Kidney (tissue), 13 donors: ENCODE measurements at regions not wholly inside any gene's neighbourhood (a gene's known extent, or its start where the extent isn't known, plus 50 kb on each side); places are given as distances from the start of the nearest gene placed in this dataset.

Experiments
- DNase-seq, 5 donors: peaks; one replicate each; pipeline ENCODE4 v3.0.0-alpha.2; 2013 to 2020
- FAIRE-seq: peaks from 2 replicates; lab custom pipeline; 2012; peaks lifted over from hg19 to GRCh38; lab: Jason Lieb, UNC
- H3K27ac ChIP-seq, 2 donors: one replicate each; pipeline ENCODE4 v1.7.0; 2013; ENCODE audit warnings: low read depth in 2 of 2, low read length in 2 of 2, inconsistent platforms in 1 of 2
- H3K27me3 ChIP-seq: one replicate; pipeline ENCODE4 v1.7.1; 2013; ENCODE audit warnings: low read length, inconsistent platforms; ENCODE audit not compliant: control insufficient read depth, insufficient read depth
- H3K36me3 ChIP-seq, 3 donors: one replicate each; pipeline versions ENCODE4 v1.7.0 to v1.7.1; 2013; ENCODE audit warnings: low read length in 3 of 3, control low read depth in 1 of 3, inconsistent platforms in 1 of 3; ENCODE audit not compliant: insufficient read depth in 3 of 3, control insufficient read depth in 2 of 3
- H3K4me1 ChIP-seq, 3 donors: one replicate each; pipeline versions ENCODE4 v1.7.0 to v1.7.1; 2013; ENCODE audit warnings: low read length in 3 of 3, inconsistent platforms in 1 of 3, low read depth in 1 of 3; ENCODE audit not compliant: control insufficient read depth in 2 of 3, insufficient read depth in 2 of 3
- H3K4me3 ChIP-seq, 3 donors: one replicate each; pipeline versions ENCODE4 v1.7.0 to v1.8.1; 2013; ENCODE audit warnings: low read length in 3 of 3, control low read depth in 1 of 3, inconsistent platforms in 1 of 3
- H3K9ac ChIP-seq, 3 donors: one replicate each; pipeline versions ENCODE4 v1.7.0 to v1.7.1; 2013; ENCODE audit warnings: low read length in 3 of 3, control low read depth in 1 of 3, inconsistent platforms in 1 of 3
- H3K9me3 ChIP-seq, 3 donors: one replicate each; pipeline versions ENCODE4 v1.7.0 to v1.7.1; 2013; ENCODE audit warnings: low read length in 3 of 3, control low read depth in 1 of 3, inconsistent platforms in 1 of 3; ENCODE audit not compliant: control insufficient read depth in 2 of 3, insufficient read depth in 1 of 3
- intact Hi-C: fragments of 100-400 bp; cut with DNase I; formaldehyde crosslinking; loops from one replicate; pipeline ENCODE4 v1.11.1; 2022
- TF ChIP-seq, protein P1 (sequence below): IDR thresholded peaks from 3 replicates; pipeline ENCODE4 v1.5.1; 2012; ENCODE audit warnings: mild to moderate bottlenecking, moderate library complexity, borderline replicate concordance; ENCODE audit not compliant: insufficient read depth; ENCODE audit errors: extremely low read depth
- donor health status: control.
- donor health status: control.
- donor health status: control.
- donor health status: control.
- donor health status: control.
- donor health status: DM: yes; HTN: yes; CAD: no.
- donor health status: Normal renal cell carcinoma (clear cell type).

DNA sequence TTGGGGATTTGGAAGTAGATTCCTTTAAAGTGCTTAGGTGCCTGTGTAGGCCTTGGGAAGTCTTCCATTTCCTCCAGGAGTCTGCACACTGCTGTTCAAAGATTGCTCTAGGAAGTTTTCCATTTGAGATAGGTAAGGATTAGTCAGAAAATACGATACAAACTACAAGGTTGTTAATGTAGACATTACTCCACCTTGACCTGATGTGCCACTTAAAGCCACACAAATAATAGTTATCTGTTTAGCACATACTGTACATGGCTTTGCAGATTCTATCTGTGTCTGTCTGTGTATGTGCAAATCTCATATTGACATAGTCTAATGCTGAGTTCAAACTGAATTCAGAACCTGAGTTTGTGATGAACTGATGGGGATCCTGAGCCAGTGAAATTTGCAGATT, 118.4 kb downstream of the RHOU start:
- TF ChIP-seq, protein P1, sequence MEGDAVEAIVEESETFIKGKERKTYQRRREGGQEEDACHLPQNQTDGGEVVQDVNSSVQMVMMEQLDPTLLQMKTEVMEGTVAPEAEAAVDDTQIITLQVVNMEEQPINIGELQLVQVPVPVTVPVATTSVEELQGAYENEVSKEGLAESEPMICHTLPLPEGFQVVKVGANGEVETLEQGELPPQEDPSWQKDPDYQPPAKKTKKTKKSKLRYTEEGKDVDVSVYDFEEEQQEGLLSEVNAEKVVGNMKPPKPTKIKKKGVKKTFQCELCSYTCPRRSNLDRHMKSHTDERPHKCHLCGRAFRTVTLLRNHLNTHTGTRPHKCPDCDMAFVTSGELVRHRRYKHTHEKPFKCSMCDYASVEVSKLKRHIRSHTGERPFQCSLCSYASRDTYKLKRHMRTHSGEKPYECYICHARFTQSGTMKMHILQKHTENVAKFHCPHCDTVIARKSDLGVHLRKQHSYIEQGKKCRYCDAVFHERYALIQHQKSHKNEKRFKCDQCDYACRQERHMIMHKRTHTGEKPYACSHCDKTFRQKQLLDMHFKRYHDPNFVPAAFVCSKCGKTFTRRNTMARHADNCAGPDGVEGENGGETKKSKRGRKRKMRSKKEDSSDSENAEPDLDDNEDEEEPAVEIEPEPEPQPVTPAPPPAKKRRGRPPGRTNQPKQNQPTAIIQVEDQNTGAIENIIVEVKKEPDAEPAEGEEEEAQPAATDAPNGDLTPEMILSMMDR = no peak
- Histone ChIP-seq H3K4me3 (no peak overlapping the region), H3K9ac (no peak overlapping the region), H3K27ac (no peak overlapping the region), H3K4me1 (peaks cover 0 to 2% (median 0%) of the 10 kb centered on the region in 3 donors), H3K27me3 (no peaks in the 10 kb centered on the region), H3K9me3 (peaks cover 0 to 3% (median 0%) of the 10 kb centered on the region in 3 donors), H3K36me3 (no peaks in the 10 kb centered on the region)
- intact Hi-C loops = no loop called here
- FAIRE-seq (no peak), DNase-seq (no peak)

DNA sequence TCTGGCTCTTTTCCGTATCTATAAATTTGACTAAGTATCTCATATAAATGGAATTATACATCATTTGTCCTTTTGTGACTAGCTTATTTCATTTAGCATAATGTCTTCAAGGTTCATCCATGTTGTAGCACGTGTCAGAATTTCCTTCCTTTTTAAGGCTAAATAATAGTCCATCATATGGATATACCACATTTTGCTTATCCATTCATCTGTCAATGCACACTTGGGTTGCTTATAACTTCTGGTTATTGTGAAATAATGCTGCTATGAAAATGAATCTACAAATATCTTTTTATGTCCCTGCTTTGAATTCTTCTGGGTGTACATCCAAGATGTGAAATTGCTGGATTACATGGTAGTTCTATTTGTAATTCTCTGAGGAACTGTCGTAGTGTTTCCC, 119.6 kb downstream of the RHOU start:
- Histone ChIP-seq H3K4me3 (no peak overlapping the region), H3K27me3 (no peaks in the 10 kb centered on the region), H3K4me1 (no peaks in the 10 kb centered on the region), H3K27ac (no peak overlapping the region), H3K36me3 (no peaks in the 10 kb centered on the region), H3K9me3 (peaks cover 0 to 3% (median 0%) of the 10 kb centered on the region in 3 donors), H3K9ac (no peak overlapping the region)
- intact Hi-C loops = no loop called here
- TF ChIP-seq, protein P1 = no peak
- DNase-seq = no peak
- FAIRE-seq = no peak

DNA sequence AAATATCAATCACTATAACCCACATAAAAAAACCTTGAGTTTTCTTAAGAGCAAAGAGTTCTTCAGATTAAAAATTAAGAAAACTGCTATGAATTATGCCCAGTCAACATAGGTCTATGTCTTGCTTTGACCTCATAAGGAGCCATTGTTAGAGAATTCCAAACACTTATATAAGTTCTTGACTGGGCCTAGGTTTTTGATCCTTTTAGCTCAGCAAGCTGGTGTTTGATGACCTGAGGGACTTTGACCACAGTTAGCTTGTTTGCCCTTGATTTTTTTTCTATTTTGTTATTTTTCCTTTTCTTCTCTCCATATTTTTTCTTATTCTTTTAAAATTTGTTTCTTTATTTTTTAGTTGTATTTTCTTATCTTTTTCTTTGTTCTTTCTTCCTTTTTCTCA, 122.3 kb downstream of the RHOU start:
- H3K4me3 ChIP-seq = no peak overlapping the region
- H3K9me3 ChIP-seq = peaks cover 0 to 3% (median 0%) of the 10 kb centered on the region in 3 donors
- TF ChIP-seq, protein P1 = no peak
- no peaks in the 10 kb centered on the region for H3K27me3 ChIP-seq
- no peak for DNase-seq
- H3K9ac ChIP-seq = no peak overlapping the region
- intact Hi-C loops = no loop called here
- H3K36me3 ChIP-seq = no peaks in the 10 kb centered on the region
- H3K4me1 ChIP-seq = peaks cover 0 to 15% (median 11%) of the 10 kb centered on the region in 3 donors
- H3K27ac ChIP-seq = no peak overlapping the region
- FAIRE-seq = no peak
